ENCODE measurements at regions not wholly inside any gene's neighbourhood (a gene's known extent, or its start where the extent isn't known, plus 50 kb on each side); places are given as distances from the start of the nearest gene placed in this dataset.

GRCh38 chr19:29022165-29022564 is 190.8 kb downstream of the UQCRFS1 start:
- TF ChIP-seq CHD1 (IDR thresholded peaks at IDR 0.05; ENCODE audit: low read depth, low read length) (no peak), FOXK2 (IDR thresholded peaks at IDR 0.05) (no peak), POLR2A (IDR thresholded peaks at IDR 0.05; ENCODE audit: low read depth, low read length) (no peak), BHLHE40 (IDR thresholded peaks at IDR 0.05; ENCODE audit: borderline replicate concordance in 1 of 2, low read depth in 2 of 2, low read length in 1 of 2) (no peak)
